ENCODE measurements at regions not wholly inside any gene's neighbourhood (a gene's known extent, or its start where the extent isn't known, plus 50 kb on each side); places are given as distances from the start of the nearest gene placed in this dataset.

DNA sequence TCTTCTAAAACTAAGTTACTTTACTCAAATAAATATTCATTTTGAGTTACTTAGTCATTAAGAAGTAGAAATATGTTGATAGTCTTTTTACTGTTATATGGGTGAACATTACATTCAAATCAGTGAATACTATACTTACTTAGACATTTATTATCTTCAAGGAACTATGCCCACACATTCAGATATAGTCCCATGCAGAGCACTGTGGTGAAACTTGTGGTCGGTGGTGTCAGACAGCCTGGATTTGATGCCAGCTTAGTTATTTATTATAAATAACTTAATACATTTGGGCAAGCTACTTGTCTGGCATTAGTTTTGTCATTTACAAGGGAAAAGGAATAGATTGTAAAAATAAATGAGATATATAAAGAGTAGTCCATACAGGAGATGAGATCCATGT, 149.5 kb downstream of the RAP2B start:
- H3K4me3 ChIP-seq (ENCODE audit: low read depth, low read length) = no peak overlapping the region
- TF ChIP-seq, protein P1, sequence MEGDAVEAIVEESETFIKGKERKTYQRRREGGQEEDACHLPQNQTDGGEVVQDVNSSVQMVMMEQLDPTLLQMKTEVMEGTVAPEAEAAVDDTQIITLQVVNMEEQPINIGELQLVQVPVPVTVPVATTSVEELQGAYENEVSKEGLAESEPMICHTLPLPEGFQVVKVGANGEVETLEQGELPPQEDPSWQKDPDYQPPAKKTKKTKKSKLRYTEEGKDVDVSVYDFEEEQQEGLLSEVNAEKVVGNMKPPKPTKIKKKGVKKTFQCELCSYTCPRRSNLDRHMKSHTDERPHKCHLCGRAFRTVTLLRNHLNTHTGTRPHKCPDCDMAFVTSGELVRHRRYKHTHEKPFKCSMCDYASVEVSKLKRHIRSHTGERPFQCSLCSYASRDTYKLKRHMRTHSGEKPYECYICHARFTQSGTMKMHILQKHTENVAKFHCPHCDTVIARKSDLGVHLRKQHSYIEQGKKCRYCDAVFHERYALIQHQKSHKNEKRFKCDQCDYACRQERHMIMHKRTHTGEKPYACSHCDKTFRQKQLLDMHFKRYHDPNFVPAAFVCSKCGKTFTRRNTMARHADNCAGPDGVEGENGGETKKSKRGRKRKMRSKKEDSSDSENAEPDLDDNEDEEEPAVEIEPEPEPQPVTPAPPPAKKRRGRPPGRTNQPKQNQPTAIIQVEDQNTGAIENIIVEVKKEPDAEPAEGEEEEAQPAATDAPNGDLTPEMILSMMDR (IDR thresholded peaks at IDR 0.05; ENCODE audit: insufficient read depth, low read length) = no peak
- DNase-seq (ENCODE audit: low read depth) = no peak

DNA sequence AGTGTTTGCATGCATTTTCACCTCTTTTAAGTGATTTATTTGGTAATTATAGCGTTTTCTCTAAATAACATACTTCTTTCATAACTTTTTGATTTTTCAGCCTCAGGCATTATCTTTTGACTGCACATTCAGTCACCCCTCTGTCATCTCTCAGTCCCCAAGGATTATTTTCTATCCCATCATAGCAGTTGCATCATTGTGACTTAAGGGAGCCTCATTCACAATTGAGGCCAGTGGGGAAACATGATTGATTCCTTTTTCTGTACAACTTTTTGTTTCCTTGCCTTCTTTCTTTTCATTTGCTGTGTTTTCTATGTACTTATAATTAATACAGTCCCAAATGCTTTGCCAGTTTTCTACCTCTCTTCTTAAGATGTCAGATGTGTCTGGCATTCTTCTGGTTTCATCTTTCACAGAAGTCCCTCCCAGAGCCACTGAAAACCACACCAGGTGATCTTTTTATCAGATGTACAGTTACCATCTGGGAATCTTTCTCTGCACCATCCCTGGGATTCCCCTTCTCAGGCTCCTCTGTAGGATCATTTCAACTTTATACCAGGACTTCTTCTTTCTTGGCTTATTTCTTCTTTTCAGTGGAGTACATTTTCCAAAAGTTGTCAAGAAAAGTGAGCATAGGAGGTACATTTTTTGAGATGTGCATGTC, 151.4 kb downstream of the RAP2B start:
- H3K4me3 ChIP-seq (ENCODE audit: low read depth, low read length) = no peak overlapping the region
- DNase-seq (ENCODE audit: low read depth) = peak; percentile 27
- TF ChIP-seq, protein P1 (IDR thresholded peaks at IDR 0.05; ENCODE audit: insufficient read depth, low read length) = no peak

DNA sequence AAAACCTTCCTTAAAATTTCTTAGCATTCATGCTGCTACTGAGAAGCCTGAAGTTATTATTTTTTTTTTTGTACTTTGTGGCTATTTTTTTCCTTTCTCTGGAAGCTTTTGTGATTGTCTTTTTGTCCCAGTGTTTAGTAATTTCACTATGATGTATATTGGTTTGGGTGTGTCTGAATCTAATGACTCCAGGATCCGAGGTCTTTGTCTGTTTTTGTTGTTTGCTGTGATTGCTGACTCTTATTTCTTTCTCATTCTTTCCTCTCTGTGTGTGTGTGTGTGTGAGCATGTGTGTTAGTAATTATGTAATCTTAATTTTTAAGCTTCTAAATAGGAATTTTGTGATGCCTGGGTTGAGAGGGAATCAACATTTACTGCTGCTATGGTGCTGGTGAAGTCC, 152.0 kb downstream of the RAP2B start:
- no peak for DNase-seq (ENCODE audit: low read depth)
- no peak overlapping the region for H3K4me3 ChIP-seq (ENCODE audit: low read depth, low read length)
- TF ChIP-seq, protein P1 (IDR thresholded peaks at IDR 0.05; ENCODE audit: insufficient read depth, low read length) = no peak

DNA sequence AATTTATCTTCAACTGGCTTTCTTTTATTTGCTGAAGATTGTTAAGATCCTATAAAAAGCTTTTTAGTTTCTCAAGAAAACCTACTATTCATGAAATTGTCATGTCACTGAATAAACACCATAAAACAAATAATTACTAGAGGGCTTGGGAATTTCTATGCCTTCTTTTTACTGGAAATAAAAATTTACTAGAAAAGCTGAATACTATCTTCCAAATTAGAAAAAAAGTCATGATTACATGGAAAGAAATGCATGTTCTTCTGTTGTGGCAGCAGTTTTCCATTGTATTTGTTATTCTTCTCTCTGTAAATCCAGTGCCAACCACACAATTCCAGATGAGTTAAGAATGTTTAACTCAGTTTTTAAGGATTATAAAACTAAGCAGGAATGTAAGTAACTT, 153.8 kb downstream of the RAP2B start:
- no peak overlapping the region for H3K4me3 ChIP-seq (ENCODE audit: low read depth, low read length)
- TF ChIP-seq, protein P1 (IDR thresholded peaks at IDR 0.05; ENCODE audit: insufficient read depth, low read length) = no peak
- peak; percentile 74 for DNase-seq (ENCODE audit: low read depth)

DNA sequence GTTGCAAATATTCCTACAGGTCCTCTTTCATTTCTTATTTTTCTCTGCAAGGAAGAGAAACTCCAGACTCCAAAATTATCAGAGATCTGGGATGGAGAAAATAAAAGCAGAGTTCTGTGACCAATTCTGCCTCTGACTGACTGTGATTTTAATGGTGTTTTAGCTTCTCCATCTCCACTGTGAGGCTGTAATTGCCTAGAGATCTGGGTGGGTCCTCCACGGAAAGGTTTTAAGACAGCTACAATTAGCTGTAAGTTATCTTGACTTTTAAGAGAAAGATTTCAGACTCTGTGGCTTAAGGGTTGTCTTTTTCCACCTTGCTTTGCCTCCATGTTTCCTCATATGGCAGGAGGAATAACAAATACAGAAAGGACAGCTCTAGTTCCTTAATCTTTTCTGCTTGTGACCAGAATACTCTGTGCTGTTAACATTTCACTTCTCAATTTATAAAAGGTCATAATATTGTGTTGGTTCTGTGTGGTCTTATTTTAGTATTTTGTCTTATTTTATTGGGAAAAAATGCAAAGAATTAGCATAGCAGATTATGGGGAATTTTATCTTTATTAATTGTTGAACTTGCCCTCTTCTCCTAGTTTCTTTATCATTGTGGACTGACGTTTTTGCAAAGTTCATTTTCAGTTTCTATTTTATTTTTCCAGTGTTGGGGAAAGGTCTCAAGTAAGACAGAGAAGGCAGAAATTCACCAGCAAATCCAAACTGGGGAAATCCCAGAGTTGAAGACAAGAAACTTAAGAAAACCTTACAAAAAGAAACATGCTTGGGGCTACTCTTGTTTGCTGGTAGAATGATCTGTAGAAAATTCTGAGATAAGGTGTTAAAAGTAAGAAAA, 157.9 kb downstream of the RAP2B start:
- no peak for DNase-seq (ENCODE audit: low read depth)
- H3K4me3 ChIP-seq (ENCODE audit: low read depth, low read length) = no peak overlapping the region
- TF ChIP-seq, protein P1 (IDR thresholded peaks at IDR 0.05; ENCODE audit: insufficient read depth, low read length) = no peak

DNA sequence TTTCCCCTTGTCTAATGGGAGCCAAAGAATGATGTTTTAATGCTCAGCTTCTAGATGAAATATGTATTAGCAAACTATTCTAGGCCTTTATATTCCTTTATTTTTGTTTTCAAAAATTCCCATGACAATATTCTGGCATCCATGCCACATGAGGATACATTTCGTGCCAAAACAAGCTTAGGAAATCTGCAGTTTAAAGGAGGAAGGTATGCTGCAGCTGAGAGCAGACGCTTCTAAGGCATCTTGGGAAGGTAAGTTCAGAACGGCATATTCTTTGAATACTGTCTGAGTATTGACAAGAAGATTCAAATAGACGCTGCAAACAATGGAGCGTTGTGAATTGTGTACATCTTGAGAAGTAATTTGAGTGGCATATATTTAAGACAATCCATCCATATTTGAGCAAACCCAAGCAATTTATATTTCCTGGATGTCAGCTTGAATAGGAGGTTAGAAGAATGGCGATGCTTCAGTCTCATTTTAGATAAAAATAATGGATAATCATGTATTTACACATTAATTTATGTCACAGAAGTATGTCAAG, 158.6 kb downstream of the RAP2B start:
- DNase-seq (ENCODE audit: low read depth) = peak; percentile 16
- TF ChIP-seq, protein P1 (IDR thresholded peaks at IDR 0.05; ENCODE audit: insufficient read depth, low read length) = no peak
- no peak overlapping the region for H3K4me3 ChIP-seq (ENCODE audit: low read depth, low read length)

Measured in fibroblast of the aortic adventitia (primary cell).